ENCODE measurements at regions not wholly inside any gene's neighbourhood (a gene's known extent, or its start where the extent isn't known, plus 50 kb on each side); places are given as distances from the start of the nearest gene placed in this dataset.
"Not testable (repeated sequence)": the region's sequence is repeated elsewhere in the genome, so short reads cannot be mapped to it uniquely, and the experiment has no call there.

- not testable (repeated sequence) for TF ChIP-seq CTCF (IDR thresholded peaks at IDR 0.05; ENCODE audit: poor library complexity, severe bottlenecking); EZH2 (IDR thresholded peaks at IDR 0.05; ENCODE audit: borderline replicate concordance, insufficient read depth, low read length, poor library complexity, severe bottlenecking); POLR2AphosphoS5 (IDR thresholded peaks at IDR 0.05); MXI1 (conservative IDR thresholded peaks at IDR 0.05; ENCODE audit: poor library complexity, severe bottlenecking)
Measured at GRCh38 chr22:22117864-22118544, 126.6 kb upstream of the VPREB1 start.
